GM20000 (cell line): ENCODE measurements at regions not wholly inside any gene's neighbourhood (a gene's known extent, or its start where the extent isn't known, plus 50 kb on each side); places are given as distances from the start of the nearest gene placed in this dataset.

Source experiments
- DNase-seq: peaks from one replicate; pipeline ENCODE4 v3.0.0; 2012; ENCODE audit warnings: low spot score
- TF ChIP-seq, protein P1 (sequence below): IDR thresholded peaks from 2 replicates; pipeline ENCODE4 v1.5.1; 2012; ENCODE audit warnings: mild to moderate bottlenecking, control low read depth; ENCODE audit errors: extremely low read depth, missing control alignments

DNA sequence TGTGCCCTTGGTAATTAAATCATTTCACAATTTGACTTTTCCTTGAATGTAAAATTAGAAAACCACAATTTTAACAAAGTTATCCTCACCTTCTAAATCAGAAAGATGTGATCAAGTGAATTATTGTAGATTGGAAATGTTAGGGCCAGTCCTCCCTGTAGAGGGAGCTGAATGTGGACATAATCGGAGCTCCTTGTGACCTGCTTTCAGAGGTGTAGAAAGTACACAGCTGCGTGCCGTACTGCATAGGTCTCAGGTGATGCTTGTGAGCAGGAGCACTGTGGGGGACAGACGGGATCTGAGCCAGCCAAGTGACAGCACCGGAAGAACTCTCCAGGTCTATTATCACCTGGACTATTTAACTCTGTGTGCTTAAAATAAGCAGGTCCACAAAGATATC lies 338.0 kb downstream of the AASDHPPT start:
- TF ChIP-seq, protein P1, sequence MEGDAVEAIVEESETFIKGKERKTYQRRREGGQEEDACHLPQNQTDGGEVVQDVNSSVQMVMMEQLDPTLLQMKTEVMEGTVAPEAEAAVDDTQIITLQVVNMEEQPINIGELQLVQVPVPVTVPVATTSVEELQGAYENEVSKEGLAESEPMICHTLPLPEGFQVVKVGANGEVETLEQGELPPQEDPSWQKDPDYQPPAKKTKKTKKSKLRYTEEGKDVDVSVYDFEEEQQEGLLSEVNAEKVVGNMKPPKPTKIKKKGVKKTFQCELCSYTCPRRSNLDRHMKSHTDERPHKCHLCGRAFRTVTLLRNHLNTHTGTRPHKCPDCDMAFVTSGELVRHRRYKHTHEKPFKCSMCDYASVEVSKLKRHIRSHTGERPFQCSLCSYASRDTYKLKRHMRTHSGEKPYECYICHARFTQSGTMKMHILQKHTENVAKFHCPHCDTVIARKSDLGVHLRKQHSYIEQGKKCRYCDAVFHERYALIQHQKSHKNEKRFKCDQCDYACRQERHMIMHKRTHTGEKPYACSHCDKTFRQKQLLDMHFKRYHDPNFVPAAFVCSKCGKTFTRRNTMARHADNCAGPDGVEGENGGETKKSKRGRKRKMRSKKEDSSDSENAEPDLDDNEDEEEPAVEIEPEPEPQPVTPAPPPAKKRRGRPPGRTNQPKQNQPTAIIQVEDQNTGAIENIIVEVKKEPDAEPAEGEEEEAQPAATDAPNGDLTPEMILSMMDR, result no peak
- DNase-seq, result no peak

DNA sequence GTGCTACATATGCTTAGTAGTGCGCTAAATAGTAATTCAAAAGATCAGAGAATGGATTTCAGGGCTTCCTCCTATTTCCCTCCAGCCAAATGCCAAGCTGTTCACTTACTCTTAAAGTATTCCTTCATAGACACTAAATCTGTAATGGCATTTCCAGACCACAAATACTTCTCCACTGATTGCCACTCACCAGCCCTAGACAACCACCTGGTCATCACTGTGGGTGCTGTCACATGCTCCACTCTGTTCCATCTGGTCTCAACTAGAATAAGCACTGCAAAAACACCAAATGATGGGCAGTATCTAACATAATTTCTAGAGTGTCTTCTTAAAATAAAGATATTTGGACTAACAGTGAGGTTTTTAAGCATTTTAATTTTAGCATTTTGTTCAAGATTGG lies 341.3 kb downstream of the AASDHPPT start:
- no peak for DNase-seq
- TF ChIP-seq, protein P1, result no peak

DNA sequence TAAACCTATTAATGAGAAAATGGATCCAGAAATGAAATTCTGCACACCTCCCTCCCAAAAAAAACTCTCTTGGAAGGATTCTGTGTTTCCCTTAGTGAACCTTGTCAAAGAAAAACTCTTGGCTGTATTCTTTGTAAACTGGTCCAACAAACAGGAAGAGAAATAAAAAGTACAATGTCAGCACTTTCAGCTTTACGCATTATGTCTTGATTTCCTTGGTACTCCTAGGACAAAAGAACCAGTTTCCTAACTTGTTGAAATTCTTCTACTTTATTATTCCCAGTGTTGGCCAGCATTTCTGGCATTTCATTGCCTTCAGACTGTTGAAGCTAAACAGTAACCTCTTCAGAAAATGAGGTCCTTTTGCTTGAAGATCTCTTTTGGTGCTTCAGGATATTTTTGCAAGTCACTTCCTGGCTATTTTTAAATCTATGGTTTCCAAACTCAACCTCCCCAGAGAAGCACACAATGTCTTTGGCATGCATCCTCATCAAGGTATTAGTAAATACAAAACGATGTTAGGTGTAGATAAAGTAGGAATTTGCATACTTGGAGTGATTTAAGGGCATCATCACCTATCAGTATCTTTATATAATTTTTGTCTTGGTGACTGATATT lies 342.7 kb downstream of the AASDHPPT start:
- DNase-seq, result no peak
- TF ChIP-seq, protein P1, result no peak

DNA sequence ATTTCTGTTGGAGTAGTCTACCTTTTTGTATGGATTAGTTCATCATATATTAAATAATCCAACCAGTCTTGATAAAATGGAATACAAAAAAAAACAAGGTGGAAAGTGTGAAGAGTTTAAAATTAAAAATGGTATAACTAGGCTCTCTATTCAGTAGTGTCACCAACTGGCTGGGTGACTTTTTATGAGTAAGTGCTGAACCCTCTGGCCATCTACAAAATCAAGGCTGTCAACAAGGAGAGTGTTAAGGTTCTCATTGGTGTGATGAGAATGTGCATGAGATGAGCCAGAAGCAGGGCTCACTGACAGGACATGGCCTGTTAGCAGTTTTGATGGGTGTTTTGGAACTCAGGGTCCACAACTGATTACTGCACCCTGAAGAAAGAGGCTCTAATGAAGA lies 343.2 kb downstream of the AASDHPPT start:
- no peak for DNase-seq
- TF ChIP-seq, protein P1, result no peak

DNA sequence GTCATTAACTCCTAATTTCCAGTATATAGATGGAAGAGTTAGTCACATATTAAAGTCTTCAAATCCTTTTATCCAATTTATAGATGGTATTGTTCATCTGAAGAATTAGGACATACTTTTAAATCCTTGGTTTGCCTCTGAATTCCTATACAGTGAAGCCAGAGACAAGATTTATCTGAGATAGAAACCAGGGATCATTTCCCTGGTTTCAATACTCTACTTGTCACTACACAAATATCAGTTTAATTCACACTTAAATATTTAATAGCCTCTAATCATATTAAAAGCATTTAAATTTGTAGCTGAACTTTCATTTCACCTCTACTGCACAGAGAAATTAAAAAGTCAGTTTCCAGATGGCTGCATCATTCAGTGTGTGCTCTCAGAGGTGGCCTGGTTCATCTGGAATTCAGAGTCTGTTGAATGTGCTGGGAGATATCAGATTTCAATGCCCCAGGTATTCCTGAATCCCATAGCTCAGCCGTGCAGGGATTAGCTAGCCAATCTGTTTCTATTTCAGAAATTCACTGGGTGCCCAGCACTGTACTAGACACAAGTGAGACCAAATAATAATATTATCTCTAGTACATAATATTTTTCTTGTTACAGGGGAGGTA lies 344.3 kb downstream of the AASDHPPT start:
- TF ChIP-seq, protein P1, result no peak
- DNase-seq, result no peak

DNA sequence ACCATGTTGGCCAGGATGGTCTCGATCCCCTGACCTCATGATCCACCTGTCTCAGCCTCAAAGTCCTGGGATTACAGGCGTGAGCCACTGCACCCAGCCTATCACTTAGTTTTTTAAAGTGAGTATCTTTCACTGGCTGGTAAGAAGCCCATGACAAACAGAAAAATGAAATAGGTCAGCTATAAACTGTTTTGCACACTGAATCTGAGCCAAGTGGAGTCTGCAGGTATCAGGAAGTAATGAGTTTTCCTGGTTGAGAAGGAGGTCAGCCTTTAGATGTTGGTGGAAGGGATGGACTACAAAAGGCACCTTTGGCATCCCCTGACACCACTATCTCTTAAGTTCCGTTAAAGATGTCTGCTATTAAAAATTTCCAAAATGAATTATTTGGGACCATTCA lies 345.1 kb downstream of the AASDHPPT start:
- DNase-seq, result no peak
- TF ChIP-seq, protein P1, result no peak

DNA sequence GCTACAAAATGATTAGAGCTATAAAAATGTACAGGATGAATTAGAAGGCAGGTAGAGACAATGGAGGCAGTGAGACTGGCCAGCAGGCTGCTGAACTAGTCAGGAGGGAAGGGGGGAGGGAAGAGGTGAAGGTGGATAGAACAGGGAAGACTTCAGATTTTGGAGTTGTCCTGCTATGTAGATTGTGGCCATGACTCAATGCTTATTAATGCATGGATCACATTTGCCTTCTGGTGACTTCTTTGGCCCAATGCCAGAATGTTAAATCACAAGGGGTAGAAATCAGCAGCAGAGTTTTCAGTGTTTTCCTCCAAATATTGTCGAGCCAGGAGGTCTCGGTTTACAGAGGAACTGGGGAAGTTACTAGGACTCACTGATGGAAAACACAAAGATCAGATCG lies 346.6 kb downstream of the AASDHPPT start:
- TF ChIP-seq, protein P1, result no peak
- no peak for DNase-seq
